OCI-LY3 (cell line): ENCODE measurements at regions not wholly inside any gene's neighbourhood (a gene's known extent, or its start where the extent isn't known, plus 50 kb on each side); places are given as distances from the start of the nearest gene placed in this dataset.

Source experiments
- CTCF ChIP-seq: fragments of 200-600, 300-600 bp; sonication (generic); IDR thresholded peaks from 2 replicates; pipeline ENCODE4 v1.5.1; 2014; ENCODE audit warnings: antibody characterized with exemption, low read length, low read depth
- EZH2phosphoT487 ChIP-seq: fragments of 200-600 bp; shearing (Covaris generic); IDR thresholded peaks from 2 replicates; pipeline ENCODE4 v1.6.1; 2018; ENCODE audit warnings: antibody characterized with exemption, mixed run types, low read depth

- TF ChIP-seq CTCF (peak; percentile 73), EZH2phosphoT487 (no peak)
These were observed 1167.9 kb downstream of the DSC3 start for GRCh38 chr18:29874519-29875098.
